K562 (cell line): ENCODE measurements at regions not wholly inside any gene's neighbourhood (a gene's known extent, or its start where the extent isn't known, plus 50 kb on each side); places are given as distances from the start of the nearest gene placed in this dataset.

Experiments used
- ATAC-seq: fragments of 200-7000 bp; cut with Tn5 transposase; 3 replicates; pipeline ENCODE4 v1.9.1; 2020; ENCODE audit warnings: moderate library complexity
- BruUV-seq: library from RNA; stranded (reverse); fragments of 400-500 nt; replicated peaks from 2 replicates; lab custom pipeline; 2021; lab: Mats Ljungman, UMichigan
- CTCF ChIA-PET: fragments of 300-600 bp; formaldehyde crosslinking; extraction: SDS; loops from one replicate; lab custom pipeline; 2021; ENCODE audit warnings: low intra/inter-chr PET ratio; lab: Yijun Ruan, JAX
- POLR2A ChIA-PET: fragments of 300-600, 350-650 bp; sonication (Branson Sonifier 250); formaldehyde crosslinking; extraction: SDS; loops from one replicate; lab custom pipeline; 2021; ENCODE audit warnings: antibody characterized with exemption, inconsistent platforms; lab: Yijun Ruan, JAX
- DNase-seq, 4 experiments: peaks; one replicate each; pipeline versions ENCODE4 v3.0.0 to v3.0.0-alpha.2; 2011 to 2018; ENCODE audit warnings: low spot score in 3 of 4, mixed read lengths in 3 of 4; ENCODE audit errors: extremely low read depth in 1 of 4
- FAIRE-seq: peaks from 2 replicates; lab custom pipeline; 2011; peaks lifted over from hg19 to GRCh38; lab: Jason Lieb, UNC
- H2AFZ ChIP-seq: 2 replicates; pipeline ENCODE4 v1.6.0; 2011; ENCODE audit warnings: low read depth, low read length, control low read depth, inconsistent platforms
- H3K27ac ChIP-seq: fragments of 200-600 bp; 3 replicates; pipeline ENCODE4 v1.8.0; 2011; ENCODE audit warnings: low read depth, mild to moderate bottlenecking, control low read depth, inconsistent platforms, low read length, moderate library complexity, mixed read lengths; ENCODE audit errors: extremely low read depth
- H3K27me3 ChIP-seq, 2 experiments: fragments of 300-600 bp in 1 of 2; 2 replicates in 1 of 2; 3 replicates in 1 of 2; pipeline versions ENCODE4 v1.6.0 to v1.8.0; 2011; ENCODE audit warnings: inconsistent platforms in 2 of 2, low read length in 2 of 2, mild to moderate bottlenecking in 1 of 2, mixed read lengths in 1 of 2, moderate library complexity in 1 of 2; ENCODE audit not compliant: control insufficient read depth in 2 of 2, insufficient read depth in 2 of 2
- H3K36me3 ChIP-seq: fragments of 300-600 bp; 3 replicates; pipeline ENCODE4 v1.8.0; 2011; ENCODE audit warnings: mild to moderate bottlenecking, low read length, inconsistent platforms; ENCODE audit not compliant: control insufficient read depth, insufficient read depth
- H3K4me1 ChIP-seq, 2 experiments: fragments of 200-600 bp in 1 of 2; replicated peaks in 1 of 2; 2 replicates in 1 of 2; 3 replicates in 1 of 2; pipeline versions ENCODE4 v1.5.1 to v1.8.0; 2011; ENCODE audit warnings: inconsistent platforms in 2 of 2, low read length in 2 of 2, mild to moderate bottlenecking in 1 of 2, mixed read lengths in 1 of 2, moderate library complexity in 1 of 2; ENCODE audit not compliant: control insufficient read depth in 2 of 2, insufficient read depth in 2 of 2
- H3K4me2 ChIP-seq: 2 replicates; pipeline ENCODE4 v1.6.1; 2011; ENCODE audit warnings: low read length, control low read depth, inconsistent platforms, mixed read lengths; ENCODE audit not compliant: insufficient read depth
- H3K4me3 ChIP-seq: fragments of 200-600 bp; sonication (generic), shearing (Covaris generic); 2 replicates; pipeline ENCODE4 v1.5.1; 2016; ENCODE audit warnings: control low read depth, inconsistent platforms
- H3K79me2 ChIP-seq: fragments of 200-600 bp; 3 replicates; pipeline ENCODE4 v1.8.0; 2011; ENCODE audit warnings: low read length, inconsistent platforms; ENCODE audit not compliant: control insufficient read depth, insufficient read depth
- H3K9ac ChIP-seq, 2 experiments: 2 replicates each; pipeline versions ENCODE4 v1.6.0 to v1.6.1; 2011; ENCODE audit warnings: low read depth in 2 of 2, low read length in 2 of 2, control low read depth in 1 of 2, inconsistent platforms in 1 of 2, mild to moderate bottlenecking in 1 of 2, mixed read lengths in 1 of 2; ENCODE audit not compliant: insufficient read depth in 1 of 2
- H3K9me1 ChIP-seq: one replicate; pipeline ENCODE4 v1.6.0; 2011; ENCODE audit warnings: inconsistent platforms, mild to moderate bottlenecking, low read length, moderate library complexity; ENCODE audit not compliant: control insufficient read depth, insufficient read depth
- H3K9me3 ChIP-seq: replicated peaks from 2 replicates; pipeline ENCODE4 v1.5.1; 2011; ENCODE audit warnings: low read depth, low read length, inconsistent platforms; ENCODE audit not compliant: control insufficient read depth, insufficient read depth
- H4K20me1 ChIP-seq: replicated peaks from 2 replicates; pipeline ENCODE4 v1.6.1; 2011; ENCODE audit warnings: low read length, inconsistent platforms, mixed read lengths; ENCODE audit not compliant: control insufficient read depth, insufficient read depth
- BCOR ChIP-seq: fragments of 450-650 bp; IDR thresholded peaks from 2 replicates; pipeline ENCODE4 v1.6.1; 2016
- C11orf30 ChIP-seq: fragments of 450-650 bp; IDR thresholded peaks from 2 replicates; pipeline ENCODE4 v1.6.1; 2016; ENCODE audit warnings: low read depth, mild to moderate bottlenecking
- MCM7 ChIP-seq, 2 experiments: fragments of 450-650 bp; IDR thresholded peaks; 2 replicates each; pipeline ENCODE4 v1.6.1; 2016 to 2018
- POLR2B ChIP-seq: fragments of 450-650 bp; IDR thresholded peaks from 2 replicates; pipeline ENCODE4 v1.6.1; 2018; ENCODE audit warnings: low read depth; ENCODE audit not compliant: partially characterized antibody
- RBM25 ChIP-seq: fragments of 200-400 bp; formaldehyde crosslinking; IDR thresholded peaks from 2 replicates; pipeline ENCODE4 v1.6.1; 2018; ENCODE audit warnings: low read length, low read depth, moderate library complexity; ENCODE audit not compliant: severe bottlenecking
- RFX1 ChIP-seq: fragments of 450-650 bp; IDR thresholded peaks from 2 replicates; pipeline ENCODE4 v1.6.1; 2016; ENCODE audit warnings: mild to moderate bottlenecking, moderate library complexity
- SIN3A ChIP-seq, 2 experiments: fragments of 150-350 bp in 1 of 2; IDR thresholded peaks; 2 replicates each; pipeline ENCODE4 v1.6.1; 2011 to 2016; ENCODE audit warnings: borderline replicate concordance in 2 of 2, low read depth in 2 of 2, low read length in 2 of 2, mild to moderate bottlenecking in 2 of 2, moderate library complexity in 2 of 2; ENCODE audit not compliant: control insufficient read depth in 1 of 2
- WGBS: fragments of 100-300 bp; shearing (Covaris generic); methylation state at CpG from one replicate; pipeline ENCODE4 v1.1.6; 2016; ENCODE audit warnings: low coverage, mixed read lengths; ENCODE audit not compliant: insufficient coverage; ENCODE audit errors: missing lambda C conversion rate; 5-methylcytosine and 5-hydroxymethylcytosine counted together
- in situ Hi-C: fragments of 300-500 bp; cut with MboI; formaldehyde crosslinking; loops from 4 replicates; pipeline ENCODE4 v1.15.0; 2018; ENCODE audit warnings: inconsistent platforms, mixed read lengths
- intact Hi-C: fragments of 100-400 bp; cut with micrococcal nuclease; formaldehyde crosslinking; loops from 2 replicates; pipeline ENCODE4 v1.14.2; 2022

DNA sequence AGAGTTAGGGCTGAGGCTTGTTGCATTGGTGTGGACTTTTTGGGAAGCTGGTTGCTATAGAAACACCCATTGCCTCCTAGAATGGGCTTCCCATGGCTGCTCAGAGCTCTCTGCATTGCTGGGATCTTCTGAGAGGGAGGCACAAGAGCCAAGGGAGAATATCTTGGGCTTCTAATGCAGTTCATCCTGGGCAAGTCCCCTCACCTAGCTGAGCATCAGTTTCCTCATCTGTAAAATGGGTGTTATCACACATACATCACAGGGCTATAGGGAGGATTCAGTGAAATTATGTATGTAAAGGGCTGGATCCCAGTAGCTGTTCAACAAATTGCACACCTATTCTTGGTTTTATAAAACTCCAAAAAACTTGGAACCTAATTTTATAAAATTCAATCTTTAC lies 106.1 kb upstream of the ALDH1B1 start:
- POLR2A ChIA-PET: interaction anchor here (1.2 kb wide), 1 partner anchor 12 kb away, joined by 3 read pairs; no protein-coding TSS in a partner anchor
- Histone ChIP-seq H3K9me3 (no peaks in the 10 kb centered on the region), H3K27me3 (peaks cover 8 to 30% of the 10 kb centered on the region in 2 experiments; a peak in 3 of 5 replicates), H3K9ac (no peak overlapping the region), H3K36me3 (no peaks in the 10 kb centered on the region), H2AFZ (no peak overlapping the region), H3K4me2 (no peak overlapping the region), H3K79me2 (no peaks in the 10 kb centered on the region), H3K4me1 (no peaks in the 10 kb centered on the region), H3K27ac (no peak overlapping the region), H3K4me3 (no peak overlapping the region), H4K20me1 (no peaks in the 10 kb centered on the region; the same call in 1 of the 2 replicates), H3K9me1 (no peaks in the 10 kb centered on the region)
- CTCF ChIA-PET: no interaction called here
- ATAC-seq (no peak), FAIRE-seq (no peak), DNase-seq (no peak)
- intact Hi-C loops: no loop called here
- in situ Hi-C loops: no loop called here
- TF ChIP-seq BCOR (0 out of 2 replicates have a peak, but pooled peaks have one; percentile 11), POLR2B (no peak), RBM25 (peak; percentile 64), RFX1 (peak; percentile 61)
- BruUV-seq: no TSS peak

DNA sequence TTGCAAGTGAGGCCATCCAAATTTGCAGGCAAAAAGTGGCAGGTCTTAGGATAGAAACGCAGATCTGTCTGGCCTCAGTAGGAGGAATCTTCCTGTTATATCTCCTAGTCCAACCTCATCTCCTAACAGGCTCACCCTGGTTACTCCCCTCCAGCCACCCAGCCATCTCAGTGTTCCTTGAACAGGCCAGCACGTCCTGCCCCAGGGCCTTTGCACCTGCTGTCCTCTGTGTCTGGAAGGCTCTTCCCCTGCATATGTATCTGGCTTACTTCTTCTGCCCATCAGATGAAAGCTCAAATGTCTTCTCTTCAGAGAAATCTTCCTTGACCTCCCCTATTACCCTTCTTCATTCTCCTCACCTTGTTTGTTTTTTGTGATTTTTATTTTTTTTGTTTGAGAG lies 107.3 kb upstream of the ALDH1B1 start:
- 0% methylated on average over 2 of the region's 2 CpGs for WGBS

More for the DNA sequence above, 107.3 kb upstream of the ALDH1B1 start:
- no peaks in the 10 kb centered on the region for H3K9me1 ChIP-seq
- no peak overlapping the region for H3K4me2 ChIP-seq
- CTCF ChIA-PET: no interaction called here
- H3K36me3 ChIP-seq: no peaks in the 10 kb centered on the region
- H3K79me2 ChIP-seq: no peaks in the 10 kb centered on the region
- in situ Hi-C loops (no loop called here), intact Hi-C loops (no loop called here)
- H3K9ac ChIP-seq: no peak overlapping the region
- H3K9me3 ChIP-seq: no peaks in the 10 kb centered on the region
- no TSS peak for BruUV-seq
- no peaks in the 10 kb centered on the region for H3K4me1 ChIP-seq
- H2AFZ ChIP-seq: no peak overlapping the region
- no peak for TF ChIP-seq C11orf30
- TF ChIP-seq MCM7 (IDR thresholded peaks at IDR 0.05): no peak
- peak; percentile 48 for TF ChIP-seq RBM25
- TF ChIP-seq SIN3A (IDR thresholded peaks at IDR 0.05; ENCODE audit: borderline replicate concordance in 2 of 2, control insufficient read depth in 1 of 2, low read depth in 2 of 2, low read length in 2 of 2): no peak
- no peak for FAIRE-seq
- no peak overlapping the region for H3K4me3 ChIP-seq
- peaks cover 5 to 28% of the 10 kb centered on the region in 2 experiments; a peak in 3 of 5 replicates for H3K27me3 ChIP-seq
- DNase-seq: no peak
- H3K27ac ChIP-seq: no peak overlapping the region
- no peaks in the 10 kb centered on the region; the same call in 1 of the 2 replicates for H4K20me1 ChIP-seq
- ATAC-seq: no peak
- POLR2A ChIA-PET: no interaction called here
